Fibroblast of the aortic adventitia (primary cell): ENCODE measurements at regions not wholly inside any gene's neighbourhood (a gene's known extent, or its start where the extent isn't known, plus 50 kb on each side); places are given as distances from the start of the nearest gene placed in this dataset.

Experiments used
- DNase-seq: peaks from one replicate; pipeline ENCODE4 v3.0.0-alpha.2; 2010; ENCODE audit warnings: low read depth
- H3K4me3 ChIP-seq: 2 replicates; pipeline ENCODE4 v1.5.1; 2011; ENCODE audit warnings: low read depth, mild to moderate bottlenecking, control low read depth, low read length, moderate library complexity
- TF ChIP-seq, protein P1 (sequence below): IDR thresholded peaks from 2 replicates; pipeline ENCODE4 v1.5.1; 2011; ENCODE audit warnings: mild to moderate bottlenecking, low read length, control low read depth, inconsistent platforms; ENCODE audit not compliant: insufficient read depth

DNA sequence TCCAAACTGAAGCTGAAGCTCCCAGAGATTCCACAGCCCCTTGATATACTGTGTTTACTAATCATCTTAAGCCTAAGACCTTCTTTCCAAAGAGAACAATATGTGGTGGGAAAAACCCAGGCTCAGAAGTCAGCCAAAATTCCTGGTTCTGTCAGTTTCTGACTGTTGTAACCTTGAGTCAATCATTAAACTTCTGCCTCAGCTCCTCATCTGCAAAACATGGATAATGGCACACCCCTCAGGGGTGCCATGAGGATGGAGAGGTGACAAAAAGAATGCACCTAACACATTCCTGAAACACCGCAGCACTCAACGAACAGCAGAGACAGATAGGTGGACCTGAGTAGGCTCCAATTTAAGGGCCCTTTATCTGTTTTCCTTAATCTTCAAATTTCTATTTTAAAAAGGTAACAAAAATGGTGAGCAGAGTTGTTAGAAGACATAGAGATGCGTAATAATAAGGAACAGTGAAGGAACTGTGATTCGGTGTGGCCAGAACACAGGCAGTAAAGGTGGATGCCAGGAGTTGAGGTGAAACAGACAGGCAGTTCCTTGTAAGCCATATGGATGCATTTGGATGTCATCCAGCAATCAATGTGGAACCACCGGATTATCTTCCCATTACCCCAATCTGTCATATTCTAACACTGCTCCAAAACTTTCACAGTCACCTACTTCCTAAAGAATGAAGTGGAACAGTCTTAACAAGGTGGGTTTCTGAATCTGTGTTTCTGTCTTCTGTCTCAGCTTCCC is 56.6 kb upstream of the DOCK9 start:
- TF ChIP-seq, protein P1, sequence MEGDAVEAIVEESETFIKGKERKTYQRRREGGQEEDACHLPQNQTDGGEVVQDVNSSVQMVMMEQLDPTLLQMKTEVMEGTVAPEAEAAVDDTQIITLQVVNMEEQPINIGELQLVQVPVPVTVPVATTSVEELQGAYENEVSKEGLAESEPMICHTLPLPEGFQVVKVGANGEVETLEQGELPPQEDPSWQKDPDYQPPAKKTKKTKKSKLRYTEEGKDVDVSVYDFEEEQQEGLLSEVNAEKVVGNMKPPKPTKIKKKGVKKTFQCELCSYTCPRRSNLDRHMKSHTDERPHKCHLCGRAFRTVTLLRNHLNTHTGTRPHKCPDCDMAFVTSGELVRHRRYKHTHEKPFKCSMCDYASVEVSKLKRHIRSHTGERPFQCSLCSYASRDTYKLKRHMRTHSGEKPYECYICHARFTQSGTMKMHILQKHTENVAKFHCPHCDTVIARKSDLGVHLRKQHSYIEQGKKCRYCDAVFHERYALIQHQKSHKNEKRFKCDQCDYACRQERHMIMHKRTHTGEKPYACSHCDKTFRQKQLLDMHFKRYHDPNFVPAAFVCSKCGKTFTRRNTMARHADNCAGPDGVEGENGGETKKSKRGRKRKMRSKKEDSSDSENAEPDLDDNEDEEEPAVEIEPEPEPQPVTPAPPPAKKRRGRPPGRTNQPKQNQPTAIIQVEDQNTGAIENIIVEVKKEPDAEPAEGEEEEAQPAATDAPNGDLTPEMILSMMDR: no peak
- no peak overlapping the region for H3K4me3 ChIP-seq
- no peak for DNase-seq

DNA sequence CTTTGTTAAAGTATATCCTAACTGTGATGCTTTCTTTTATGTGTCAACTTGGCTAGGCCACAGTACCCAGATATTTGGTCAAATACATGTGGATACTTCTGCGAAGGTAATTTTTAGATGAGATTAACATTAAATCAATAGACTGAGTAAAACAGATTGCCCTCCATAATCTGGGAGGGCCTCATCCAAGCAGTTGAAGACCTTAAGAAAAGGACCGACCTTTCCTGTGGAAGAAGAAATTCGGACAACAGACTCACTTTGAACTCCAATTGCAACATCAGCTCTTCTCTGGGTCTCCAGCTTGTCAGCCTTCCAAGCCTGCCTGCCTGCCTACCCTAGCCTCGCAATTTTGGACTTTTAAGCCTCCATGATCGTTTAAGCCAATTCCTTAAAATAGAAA is 57.9 kb upstream of the DOCK9 start:
- TF ChIP-seq, protein P1: no peak

GRCh38 chr13:99037756-99038155 is 59.9 kb upstream of the DOCK9 start:
- no peak for DNase-seq
- no peak overlapping the region for H3K4me3 ChIP-seq

More for the DNA sequence above, 57.9 kb upstream of the DOCK9 start:
- no peak for DNase-seq
- H3K4me3 ChIP-seq: no peak overlapping the region

GRCh38 chr13:99039718-99040280 is 61.9 kb upstream of the DOCK9 start:
- TF ChIP-seq, protein P1: no peak
- no peak overlapping the region for H3K4me3 ChIP-seq
- no peak for DNase-seq

More at GRCh38 chr13:99037756-99038155, 59.9 kb upstream of the DOCK9 start:
- TF ChIP-seq, protein P1: no peak

DNA sequence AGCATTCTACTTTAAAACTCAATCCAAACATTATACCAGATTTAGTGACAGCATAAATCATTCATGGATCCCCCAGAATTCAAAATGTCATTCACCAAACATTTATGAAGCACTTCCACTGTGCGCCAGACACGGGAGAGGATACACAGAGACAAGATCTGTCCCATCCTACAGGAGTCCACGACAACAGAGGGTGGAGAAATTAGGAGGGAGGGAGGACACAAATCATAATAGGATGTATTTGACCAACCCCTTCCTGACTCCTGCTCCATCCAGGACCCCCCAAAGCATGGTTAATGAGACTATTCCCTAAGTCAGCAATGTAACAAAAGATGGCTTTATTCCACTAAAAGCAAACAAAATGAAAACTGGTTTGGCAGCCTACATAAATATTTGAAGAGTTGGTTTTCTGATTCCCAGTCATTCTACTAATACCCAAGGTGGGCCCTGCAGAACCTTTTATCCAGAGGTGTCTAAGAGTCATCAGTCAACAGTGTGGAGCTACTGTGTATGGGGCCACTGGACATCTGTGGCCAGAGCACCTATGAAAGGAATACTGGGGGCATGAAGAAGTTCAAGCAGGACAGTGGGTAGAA is 62.8 kb upstream of the DOCK9 start:
- no peak overlapping the region for H3K4me3 ChIP-seq
- DNase-seq: no peak
- TF ChIP-seq, protein P1: no peak

DNA sequence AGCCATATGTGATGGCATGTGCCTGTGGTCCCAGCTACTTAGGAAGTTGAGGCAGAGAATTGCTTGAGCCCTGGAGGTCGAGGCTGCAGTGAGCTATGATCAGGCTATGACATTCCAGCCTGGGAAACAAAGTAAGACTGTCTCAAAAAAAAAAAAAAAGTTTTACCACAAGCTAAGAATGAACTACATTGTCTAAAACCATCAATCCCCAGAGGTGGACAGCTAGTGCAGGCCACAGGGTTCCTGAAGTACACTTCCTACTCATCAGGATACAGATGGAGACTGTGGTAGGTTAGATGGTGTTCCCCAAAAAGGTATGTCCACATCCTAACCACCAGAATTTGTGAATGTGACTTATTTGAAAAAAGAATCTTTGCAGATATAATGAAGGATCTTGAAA is 63.5 kb upstream of the DOCK9 start:
- H3K4me3 ChIP-seq: no peak overlapping the region
- TF ChIP-seq, protein P1: no peak
- no peak for DNase-seq
